ENCODE measurements at regions not wholly inside any gene's neighbourhood (a gene's known extent, or its start where the extent isn't known, plus 50 kb on each side); places are given as distances from the start of the nearest gene placed in this dataset.

GRCh38 chr3:8215821-8216220, 285.8 kb upstream of the LMCD1 start:
- Histone ChIP-seq H3K9me3 (no peaks in the 10 kb centered on the region), H3K4me3 (no peak overlapping the region), H3K27me3 (no peaks in the 10 kb centered on the region), H3K36me3 (no peaks in the 10 kb centered on the region), H3K27ac (no peak overlapping the region), H3K4me1 (no peaks in the 10 kb centered on the region)
- no peak for ATAC-seq (ENCODE audit: low FRiP score in 2 of 2)
- DNase-seq: no peak
- no peak for TF ChIP-seq POLR2A (IDR thresholded peaks at IDR 0.05)
- no peak for TF ChIP-seq EP300 (IDR thresholded peaks at IDR 0.05)
- TF ChIP-seq, protein P1, sequence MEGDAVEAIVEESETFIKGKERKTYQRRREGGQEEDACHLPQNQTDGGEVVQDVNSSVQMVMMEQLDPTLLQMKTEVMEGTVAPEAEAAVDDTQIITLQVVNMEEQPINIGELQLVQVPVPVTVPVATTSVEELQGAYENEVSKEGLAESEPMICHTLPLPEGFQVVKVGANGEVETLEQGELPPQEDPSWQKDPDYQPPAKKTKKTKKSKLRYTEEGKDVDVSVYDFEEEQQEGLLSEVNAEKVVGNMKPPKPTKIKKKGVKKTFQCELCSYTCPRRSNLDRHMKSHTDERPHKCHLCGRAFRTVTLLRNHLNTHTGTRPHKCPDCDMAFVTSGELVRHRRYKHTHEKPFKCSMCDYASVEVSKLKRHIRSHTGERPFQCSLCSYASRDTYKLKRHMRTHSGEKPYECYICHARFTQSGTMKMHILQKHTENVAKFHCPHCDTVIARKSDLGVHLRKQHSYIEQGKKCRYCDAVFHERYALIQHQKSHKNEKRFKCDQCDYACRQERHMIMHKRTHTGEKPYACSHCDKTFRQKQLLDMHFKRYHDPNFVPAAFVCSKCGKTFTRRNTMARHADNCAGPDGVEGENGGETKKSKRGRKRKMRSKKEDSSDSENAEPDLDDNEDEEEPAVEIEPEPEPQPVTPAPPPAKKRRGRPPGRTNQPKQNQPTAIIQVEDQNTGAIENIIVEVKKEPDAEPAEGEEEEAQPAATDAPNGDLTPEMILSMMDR (IDR thresholded peaks at IDR 0.05): no peak
- TF ChIP-seq POLR2AphosphoS5 (IDR thresholded peaks at IDR 0.05): no peak
- WGBS, 2 donors: 85 to 86% methylated on average over 3 of the region's 3 CpGs

DNA sequence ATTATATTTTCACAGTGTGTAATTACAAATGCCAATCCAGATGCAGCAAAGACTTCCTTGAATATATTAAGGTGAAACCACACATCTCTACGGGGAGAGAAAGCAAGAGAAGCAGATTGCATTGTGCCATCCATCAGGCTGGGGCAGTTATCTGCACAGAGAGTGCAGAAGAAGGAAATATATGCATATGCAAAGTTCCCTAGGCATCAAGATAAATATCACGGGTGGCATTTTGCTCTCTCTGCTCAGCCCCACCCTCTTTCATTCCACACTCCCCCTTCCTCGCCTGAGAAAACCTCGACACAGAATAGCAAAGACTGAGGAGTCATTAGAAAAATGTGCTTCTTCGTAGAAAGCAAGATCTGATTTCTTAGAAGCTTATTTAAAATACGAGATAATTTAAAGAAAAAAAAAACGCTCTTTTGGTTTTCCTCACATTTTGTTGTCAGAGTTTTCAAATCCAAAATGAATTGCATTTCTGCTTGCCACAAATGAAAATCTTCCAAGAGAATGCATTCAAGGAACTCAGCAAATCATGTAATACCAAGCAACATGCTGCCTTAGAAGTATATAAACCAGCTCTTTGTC, 283.2 kb upstream of the LMCD1 start:
- Histone ChIP-seq H3K4me3 (no peak overlapping the region), H3K36me3 (no peaks in the 10 kb centered on the region), H3K4me1 (no peaks in the 10 kb centered on the region), H3K27ac (no peak overlapping the region), H3K9me3 (no peaks in the 10 kb centered on the region), H3K27me3 (no peaks in the 10 kb centered on the region)
- TF ChIP-seq POLR2A (IDR thresholded peaks at IDR 0.05) (no peak), EP300 (IDR thresholded peaks at IDR 0.05) (no peak), POLR2AphosphoS5 (IDR thresholded peaks at IDR 0.05) (no peak)
- TF ChIP-seq, protein P1 (IDR thresholded peaks at IDR 0.05): no peak
- no peak for ATAC-seq (ENCODE audit: low FRiP score in 2 of 2)
- 64 to 66% methylated on average over 7 of the region's 7 CpGs for WGBS, 2 donors
- DNase-seq: no peak

GRCh38 chr3:8220291-8220690, 281.3 kb upstream of the LMCD1 start:
- TF ChIP-seq, protein P1 (IDR thresholded peaks at IDR 0.05): no peak
- TF ChIP-seq EP300 (IDR thresholded peaks at IDR 0.05): no peak
- no peak for TF ChIP-seq POLR2A (IDR thresholded peaks at IDR 0.05)
- Histone ChIP-seq H3K36me3 (no peaks in the 10 kb centered on the region), H3K27me3 (no peaks in the 10 kb centered on the region), H3K4me3 (no peak overlapping the region), H3K9me3 (no peaks in the 10 kb centered on the region), H3K27ac (no peak overlapping the region), H3K4me1 (no peaks in the 10 kb centered on the region)
- ATAC-seq (ENCODE audit: low FRiP score in 2 of 2) (no peak), DNase-seq (no peak)

DNA sequence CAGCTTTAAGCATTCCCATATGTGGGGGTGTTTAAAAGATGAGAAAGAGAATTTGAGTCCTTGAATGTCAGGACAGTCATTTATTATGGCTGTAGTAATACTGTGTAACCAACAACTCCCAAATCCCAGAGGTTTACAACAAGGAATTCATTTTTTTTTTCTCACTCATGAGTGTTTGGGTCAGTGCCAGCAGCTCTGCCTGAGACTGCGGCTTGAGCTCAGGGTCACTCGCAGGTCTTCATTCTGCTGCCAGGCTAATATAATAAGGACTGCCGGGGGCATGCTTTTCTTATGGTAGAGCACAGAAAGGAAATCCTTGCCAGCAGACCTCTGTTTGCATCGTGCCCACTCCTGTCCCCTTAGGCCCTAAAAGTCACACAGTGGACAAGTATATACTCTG, 277.9 kb upstream of the LMCD1 start:
- no peaks in the 10 kb centered on the region for H3K4me1 ChIP-seq
- no peaks in the 10 kb centered on the region for H3K27me3 ChIP-seq
- no peaks in the 10 kb centered on the region for H3K9me3 ChIP-seq
- H3K27ac ChIP-seq: no peak overlapping the region
- ATAC-seq (ENCODE audit: low FRiP score in 2 of 2) (no peak), DNase-seq (no peak)
- H3K4me3 ChIP-seq: no peak overlapping the region
- WGBS, 2 donors: 7 to 22% methylated on average over 4 of the region's 4 CpGs
- no peaks in the 10 kb centered on the region for H3K36me3 ChIP-seq
- TF ChIP-seq POLR2AphosphoS5 (IDR thresholded peaks at IDR 0.05): no peak

GRCh38 chr3:8224941-8225340, 276.7 kb upstream of the LMCD1 start:
- TF ChIP-seq POLR2A (IDR thresholded peaks at IDR 0.05): no peak
- TF ChIP-seq, protein P1 (IDR thresholded peaks at IDR 0.05): no peak
- TF ChIP-seq EP300 (IDR thresholded peaks at IDR 0.05): no peak
- H3K36me3 ChIP-seq: no peaks in the 10 kb centered on the region
- H3K27ac ChIP-seq: no peak overlapping the region
- DNase-seq: no peak
- WGBS, 2 donors: 85 to 87% methylated on average over 6 of the region's 6 CpGs
- H3K9me3 ChIP-seq: no peaks in the 10 kb centered on the region
- no peak for ATAC-seq (ENCODE audit: low FRiP score in 2 of 2)
- no peaks in the 10 kb centered on the region for H3K27me3 ChIP-seq
- H3K4me1 ChIP-seq: no peaks in the 10 kb centered on the region
- no peak overlapping the region for H3K4me3 ChIP-seq

Data from upper lobe of left lung (tissue), 6 donors.